Progenitor cell of endocrine pancreas (in vitro differentiated cells): ENCODE measurements at regions not wholly inside any gene's neighbourhood (a gene's known extent, or its start where the extent isn't known, plus 50 kb on each side); places are given as distances from the start of the nearest gene placed in this dataset.
"Not testable (repeated sequence)": the region's sequence is repeated elsewhere in the genome, so short reads cannot be mapped to it uniquely, and the experiment has no call there.

Experiments
- DNase-seq: peaks from one replicate; pipeline ENCODE4 v3.0.0; 2021; ENCODE audit warnings: low spot score; ENCODE audit not compliant: unreplicated experiment
- H3K27ac Mint-ChIP-seq: 2 replicates; pipeline ENCODE4 v1.8.0; 2021; ENCODE audit warnings: mild to moderate bottlenecking, moderate library complexity, mixed read lengths
- H3K27me3 Mint-ChIP-seq: 2 replicates; pipeline ENCODE4 v1.8.0; 2021; ENCODE audit warnings: mixed read lengths
- H3K36me3 Mint-ChIP-seq: 2 replicates; pipeline ENCODE4 v1.8.0; 2022; ENCODE audit warnings: mixed read lengths; ENCODE audit not compliant: insufficient read depth
- H3K4me1 Mint-ChIP-seq: 2 replicates; pipeline ENCODE4 v1.8.0; 2021; ENCODE audit warnings: low read depth, mixed read lengths
- H3K4me3 Mint-ChIP-seq: 2 replicates; pipeline ENCODE4 v1.8.0; 2021; ENCODE audit warnings: low read depth, mild to moderate bottlenecking, moderate library complexity, mixed read lengths
- H3K9me3 Mint-ChIP-seq: 2 replicates; pipeline ENCODE4 v1.8.0; 2021; ENCODE audit warnings: low read depth, mixed read lengths
- CTCF ChIP-seq: fragments of 200-600 bp; sonication (generic); IDR thresholded peaks from one replicate; pipeline ENCODE4 v1.5.0; 2021; ENCODE audit warnings: antibody characterized with exemption, mild to moderate bottlenecking; ENCODE audit not compliant: unreplicated experiment

- H3K4me3 Mint-ChIP-seq, H3K36me3 Mint-ChIP-seq, H3K9me3 Mint-ChIP-seq, H3K4me1 Mint-ChIP-seq, H3K27me3 Mint-ChIP-seq, H3K27ac Mint-ChIP-seq: not testable (repeated sequence)
- TF ChIP-seq CTCF, result peak; percentile 56
- DNase-seq, result peak; percentile 8
These were observed 65.9 kb downstream of the PABPC5 start for GRCh38 chrX:91500499-91500898.

GRCh38 chrX:91530209-91530608 lies 95.6 kb downstream of the PABPC5 start:
- not testable (repeated sequence) for DNase-seq, H3K4me1 Mint-ChIP-seq, H3K36me3 Mint-ChIP-seq, H3K27ac Mint-ChIP-seq, H3K27me3 Mint-ChIP-seq, H3K4me3 Mint-ChIP-seq, H3K9me3 Mint-ChIP-seq

DNA sequence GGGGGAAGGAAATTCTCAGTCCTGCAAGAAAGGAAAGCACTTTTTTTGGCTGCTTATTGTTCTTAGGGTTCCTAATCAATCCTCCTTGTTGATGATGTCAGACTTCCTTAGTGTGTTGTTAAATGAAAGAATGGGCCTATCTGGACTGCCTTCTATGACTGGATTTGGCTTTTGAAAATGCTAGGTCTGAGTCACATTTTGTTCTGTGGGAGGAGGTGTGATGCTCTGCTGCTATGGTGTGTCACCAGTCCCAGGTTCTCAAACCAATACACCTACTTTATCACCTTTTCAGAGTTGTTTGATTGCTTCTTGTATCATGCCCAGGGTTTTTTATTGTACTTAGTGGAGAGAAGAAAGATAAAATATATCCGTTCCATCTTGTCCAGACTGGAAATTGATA lies 128.5 kb downstream of the PABPC5 start:
- not testable (repeated sequence) for H3K27me3 Mint-ChIP-seq, DNase-seq, H3K4me3 Mint-ChIP-seq, H3K4me1 Mint-ChIP-seq, H3K27ac Mint-ChIP-seq, H3K36me3 Mint-ChIP-seq
- H3K9me3 Mint-ChIP-seq, result peaks cover 11% of the 10 kb centered on the region
